ENCODE measurements at regions not wholly inside any gene's neighbourhood (a gene's known extent, or its start where the extent isn't known, plus 50 kb on each side); places are given as distances from the start of the nearest gene placed in this dataset.
"Not testable (repeated sequence)": the region's sequence is repeated elsewhere in the genome, so short reads cannot be mapped to it uniquely, and the experiment has no call there.

- DNase-seq, result no peak
Observed at GRCh38 chr17:69677130-69677529, 262.6 kb downstream of the MAP2K6 start.

- no peak for DNase-seq
Observed at GRCh38 chr17:69678206-69678605, 263.7 kb downstream of the MAP2K6 start.

GRCh38 chr17:69679829-69680228 lies 265.3 kb downstream of the MAP2K6 start:
- no peak for DNase-seq

GRCh38 chr17:69684251-69684650 lies 269.8 kb downstream of the MAP2K6 start:
- DNase-seq, result no peak

GRCh38 chr17:69685150-69685549 lies 270.7 kb downstream of the MAP2K6 start:
- DNase-seq, result not testable (repeated sequence)

GRCh38 chr17:69690531-69690930 lies 276.0 kb downstream of the MAP2K6 start:
- DNase-seq, result no peak

- DNase-seq, result no peak
Observed at GRCh38 chr17:69692171-69692570, 277.7 kb downstream of the MAP2K6 start.

GRCh38 chr17:69695646-69696045 lies 281.1 kb downstream of the MAP2K6 start:
- DNase-seq, result no peak

GRCh38 chr17:69696650-69697049 lies 282.2 kb downstream of the MAP2K6 start:
- no peak for DNase-seq

- DNase-seq, result not testable (repeated sequence)
Observed at GRCh38 chr17:69698352-69698751, 283.9 kb downstream of the MAP2K6 start.

GRCh38 chr17:69702078-69702477 lies 287.6 kb downstream of the MAP2K6 start:
- no peak for DNase-seq

- DNase-seq, result no peak
Observed at GRCh38 chr17:69703751-69704150, 289.3 kb downstream of the MAP2K6 start.

- DNase-seq, result no peak
Observed at GRCh38 chr17:69704935-69705334, 290.4 kb downstream of the MAP2K6 start.

GRCh38 chr17:69706127-69706526 lies 291.6 kb downstream of the MAP2K6 start:
- DNase-seq, result no peak

GRCh38 chr17:69709441-69709840 lies 294.9 kb downstream of the MAP2K6 start:
- peak; percentile 2 for DNase-seq

GRCh38 chr17:69710926-69711325 lies 296.4 kb downstream of the MAP2K6 start:
- no peak for DNase-seq

- no peak for DNase-seq
Observed at GRCh38 chr17:69711541-69711940, 297.0 kb downstream of the MAP2K6 start.

GRCh38 chr17:69712801-69713311 lies 298.4 kb downstream of the MAP2K6 start:
- no peak for DNase-seq

- no peak for DNase-seq
Observed at GRCh38 chr17:69713815-69714214, 299.3 kb downstream of the MAP2K6 start.

- no peak for DNase-seq
Observed at GRCh38 chr17:69714669-69715068, 300.2 kb downstream of the MAP2K6 start.

GRCh38 chr17:69715656-69716055 lies 301.2 kb downstream of the MAP2K6 start:
- DNase-seq, result no peak

GRCh38 chr17:69716556-69716955 lies 302.1 kb downstream of the MAP2K6 start:
- no peak for DNase-seq

GRCh38 chr17:69717214-69717613 lies 302.7 kb downstream of the MAP2K6 start:
- DNase-seq, result no peak

GRCh38 chr17:69717819-69718218 lies 303.3 kb downstream of the MAP2K6 start:
- DNase-seq, result no peak

GRCh38 chr17:69719474-69720048 lies 305.1 kb downstream of the MAP2K6 start:
- DNase-seq, result no peak
